ENCODE measurements at regions not wholly inside any gene's neighbourhood (a gene's known extent, or its start where the extent isn't known, plus 50 kb on each side); places are given as distances from the start of the nearest gene placed in this dataset.

DNA sequence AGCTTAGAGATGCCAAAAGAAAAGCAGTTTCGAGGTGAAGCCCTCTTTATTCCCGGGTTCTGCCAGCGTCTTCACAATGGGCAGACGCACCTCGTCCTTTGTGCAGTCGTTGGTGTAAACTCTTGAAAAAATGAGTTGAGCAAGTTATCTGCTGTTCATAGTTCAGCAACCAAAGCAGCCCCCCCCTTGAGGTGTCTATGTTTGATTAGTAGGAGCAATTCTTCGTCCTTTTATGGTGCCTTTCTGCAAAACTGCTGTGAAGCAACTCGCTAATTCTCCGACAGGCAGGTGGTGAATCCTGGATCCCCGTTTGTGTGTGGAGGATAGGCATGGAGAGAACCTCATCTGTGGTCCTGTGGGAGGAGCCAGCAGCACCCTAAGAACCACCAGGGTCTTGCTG, 234.5 kb downstream of the GLRX3 start:
- no peak for DNase-seq (ENCODE audit: low read depth in 2 of 2)

- no peak for DNase-seq (ENCODE audit: low read depth in 2 of 2)
These were observed 235.0 kb downstream of the GLRX3 start for GRCh38 chr10:130371156-130371555.

GRCh38 chr10:130371666-130372065, 235.5 kb downstream of the GLRX3 start:
- no peak for DNase-seq (ENCODE audit: low read depth in 2 of 2)

DNA sequence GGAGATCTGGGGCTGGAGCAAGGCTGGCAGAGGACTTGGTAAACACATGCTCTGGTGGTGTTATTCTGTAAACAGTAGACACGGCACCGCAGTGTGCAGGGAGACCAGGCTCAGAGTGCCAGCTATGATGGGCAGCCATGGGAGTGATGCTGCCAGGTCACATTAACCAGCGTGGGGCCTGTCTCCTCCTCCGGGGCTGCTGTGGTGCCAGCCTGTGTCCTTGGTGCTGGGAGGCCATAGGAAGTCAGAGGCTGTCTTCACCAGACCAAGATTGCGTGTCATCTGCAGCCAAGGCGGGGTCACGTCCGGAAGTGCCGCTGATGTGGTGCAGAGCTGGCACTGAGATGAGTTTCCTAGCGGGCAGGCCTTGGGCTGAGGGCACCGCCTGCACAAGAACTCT, 236.0 kb downstream of the GLRX3 start:
- DNase-seq (ENCODE audit: low read depth in 2 of 2) = no peak

DNA sequence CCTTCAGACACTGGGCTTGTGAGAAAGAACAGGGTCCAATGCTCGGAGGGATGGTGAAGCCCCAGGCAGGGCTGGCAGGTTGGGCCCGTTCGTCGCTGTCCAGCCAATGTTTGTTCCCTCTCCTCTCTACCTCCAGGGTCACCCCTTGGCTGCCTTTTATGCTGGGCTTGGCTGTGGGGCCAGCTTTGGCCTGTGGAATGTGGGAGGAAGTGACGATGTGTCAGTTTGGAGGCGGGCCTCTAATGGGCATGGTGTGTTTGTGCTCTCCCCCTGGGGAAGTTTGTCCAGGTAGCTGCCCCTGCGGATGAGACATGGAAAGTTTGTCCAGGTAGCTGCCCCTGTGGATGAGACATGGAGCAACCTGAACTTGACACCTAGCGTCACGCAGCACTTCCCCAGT, 236.7 kb downstream of the GLRX3 start:
- no peak for DNase-seq (ENCODE audit: low read depth in 2 of 2)

DNA sequence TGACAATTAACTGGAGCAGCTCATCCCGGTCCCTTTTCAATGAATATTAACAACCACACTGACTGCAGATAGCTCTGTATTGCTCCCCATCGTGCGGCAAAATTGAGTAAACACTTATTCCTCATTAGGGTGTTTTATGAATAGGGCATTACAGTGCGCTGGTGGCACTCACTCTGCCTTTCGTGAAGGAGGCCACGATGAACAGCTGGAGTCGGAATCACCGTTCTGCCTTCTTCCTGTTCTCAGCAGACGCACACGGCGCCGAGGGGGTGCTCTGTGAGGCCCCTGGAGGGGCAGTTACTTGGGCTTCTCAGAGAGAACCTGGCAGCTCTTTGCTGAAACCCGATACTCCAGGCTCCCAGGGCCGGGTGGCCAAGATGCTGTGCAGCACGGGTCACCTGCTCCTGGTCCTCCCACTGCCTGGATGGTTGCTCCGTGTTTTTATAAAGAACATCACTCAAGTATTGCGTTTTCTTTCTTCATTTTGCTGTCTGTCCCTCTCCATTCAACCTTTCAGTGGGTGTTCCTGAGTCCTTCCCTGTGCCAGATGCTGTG, 241.9 kb downstream of the GLRX3 start:
- DNase-seq (ENCODE audit: low read depth in 2 of 2) = no peak

- DNase-seq (ENCODE audit: low read depth in 2 of 2) = no peak
These were observed 242.6 kb downstream of the GLRX3 start for GRCh38 chr10:130378556-130379400.

DNA sequence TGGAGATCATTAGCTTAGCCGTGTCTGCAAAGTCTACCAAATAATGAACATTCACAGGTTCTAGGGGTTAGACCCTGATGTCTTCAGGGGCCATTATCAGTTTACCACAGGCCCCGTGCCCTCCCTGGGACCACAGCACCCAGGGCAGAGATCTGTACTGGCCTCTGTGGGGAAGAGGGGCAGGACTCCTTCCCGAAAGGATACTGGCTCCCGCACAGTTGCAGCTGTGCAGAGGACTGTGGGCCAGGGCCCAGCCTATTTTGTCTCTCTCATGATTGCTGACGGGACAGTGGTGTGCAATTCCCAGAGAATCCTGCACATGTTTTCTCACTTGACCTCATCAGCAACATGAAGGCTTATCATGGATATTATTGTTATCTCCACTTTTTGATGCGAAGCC, 243.9 kb downstream of the GLRX3 start:
- no peak for DNase-seq (ENCODE audit: low read depth in 2 of 2)

DNA sequence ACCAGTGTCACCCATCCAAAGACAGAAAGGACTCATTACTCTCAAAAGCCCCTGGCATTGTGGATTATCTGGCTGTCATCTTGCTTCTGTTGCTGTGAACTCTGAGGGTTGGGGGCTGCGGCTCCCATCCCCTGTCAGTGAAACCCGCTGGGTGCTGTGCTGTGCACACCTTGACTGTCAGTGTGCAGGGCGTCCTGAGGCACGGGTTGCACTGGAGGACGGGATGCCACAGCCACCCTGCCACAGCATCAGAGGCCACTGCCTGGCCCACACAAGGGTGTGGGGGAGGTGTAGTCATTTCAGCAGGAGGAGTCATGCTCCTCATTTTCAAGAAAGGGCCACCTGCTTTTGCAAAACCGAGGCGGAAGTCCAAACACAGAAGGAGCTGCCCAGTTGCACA, 245.8 kb downstream of the GLRX3 start:
- DNase-seq (ENCODE audit: low read depth in 2 of 2) = no peak

DNA sequence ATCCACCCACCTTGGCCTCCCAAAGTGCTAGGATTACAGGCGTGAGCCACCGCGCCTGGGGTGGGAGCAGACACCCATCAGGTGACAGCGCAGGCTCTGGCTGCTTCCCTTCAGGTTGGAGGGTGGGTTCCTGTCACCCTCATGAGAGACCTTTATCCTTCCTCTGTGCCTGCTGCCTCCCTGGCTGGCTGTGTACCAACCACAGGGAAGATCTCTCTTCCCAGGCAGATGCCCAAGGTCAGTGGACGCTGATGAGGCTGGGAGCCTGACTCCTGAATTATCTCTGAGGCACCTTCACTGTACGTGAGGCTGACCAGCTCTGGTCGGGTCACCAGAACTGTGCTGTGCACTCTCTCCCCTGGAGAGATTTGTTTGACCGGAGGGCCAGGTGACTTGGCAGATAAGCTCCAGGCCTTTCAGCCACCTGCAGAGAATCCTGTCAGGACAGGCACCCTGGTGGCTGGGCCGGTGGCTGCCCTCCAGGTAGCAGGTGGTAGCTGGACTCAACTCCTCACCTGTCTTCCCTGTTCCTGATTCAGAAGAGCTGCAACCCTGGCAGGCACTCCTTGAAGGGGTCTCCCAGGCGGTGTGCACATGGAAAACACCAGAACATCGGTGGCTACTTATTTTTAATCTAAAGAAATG, 251.9 kb downstream of the GLRX3 start:
- no peak for DNase-seq (ENCODE audit: low read depth in 2 of 2)

- DNase-seq (ENCODE audit: low read depth in 2 of 2) = no peak
These were observed 252.6 kb downstream of the GLRX3 start for GRCh38 chr10:130388746-130389145.

DNA sequence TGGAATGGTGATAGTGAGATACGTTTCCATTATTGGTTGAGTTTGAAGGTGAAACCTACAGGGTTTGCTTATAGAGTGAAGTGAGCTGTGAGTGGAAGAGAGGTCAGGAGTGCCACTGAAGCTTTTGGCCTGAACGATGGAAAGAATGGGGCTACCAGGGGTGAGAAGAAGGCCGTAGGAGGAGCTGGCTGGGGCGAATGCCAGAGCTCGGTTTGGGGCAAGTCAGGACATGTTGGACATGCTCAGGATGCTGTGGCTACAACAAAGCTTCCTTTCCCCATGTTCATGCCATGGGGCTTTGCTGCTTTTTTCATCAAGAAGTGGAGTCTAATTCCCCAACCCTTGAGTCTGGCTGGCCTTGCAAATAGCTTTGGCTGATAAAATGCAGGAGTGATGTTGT, 253.7 kb downstream of the GLRX3 start:
- DNase-seq (ENCODE audit: low read depth in 2 of 2) = no peak

DNA sequence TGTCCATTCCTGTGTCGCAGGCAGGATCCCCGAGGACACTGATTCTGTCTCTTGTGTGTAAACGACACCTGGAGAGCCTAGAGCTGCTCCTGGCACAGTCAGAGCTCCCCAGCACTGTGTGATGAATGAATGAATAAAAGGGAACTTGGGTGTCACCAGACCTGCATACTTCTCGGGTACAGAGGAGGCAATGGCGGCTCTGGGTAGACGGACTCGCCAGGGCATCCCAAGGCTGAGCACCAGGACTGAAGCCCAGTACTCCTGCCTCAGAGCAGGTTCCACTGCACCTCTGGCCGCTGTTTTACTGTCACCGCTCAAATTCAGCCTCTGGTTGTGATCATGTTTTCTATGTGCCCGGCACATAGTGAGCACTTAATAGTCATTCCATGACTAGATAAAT, 255.8 kb downstream of the GLRX3 start:
- no peak for DNase-seq (ENCODE audit: low read depth in 2 of 2)

- DNase-seq (ENCODE audit: low read depth in 2 of 2) = no peak
These were observed 257.2 kb downstream of the GLRX3 start for GRCh38 chr10:130393342-130393741.

DNA sequence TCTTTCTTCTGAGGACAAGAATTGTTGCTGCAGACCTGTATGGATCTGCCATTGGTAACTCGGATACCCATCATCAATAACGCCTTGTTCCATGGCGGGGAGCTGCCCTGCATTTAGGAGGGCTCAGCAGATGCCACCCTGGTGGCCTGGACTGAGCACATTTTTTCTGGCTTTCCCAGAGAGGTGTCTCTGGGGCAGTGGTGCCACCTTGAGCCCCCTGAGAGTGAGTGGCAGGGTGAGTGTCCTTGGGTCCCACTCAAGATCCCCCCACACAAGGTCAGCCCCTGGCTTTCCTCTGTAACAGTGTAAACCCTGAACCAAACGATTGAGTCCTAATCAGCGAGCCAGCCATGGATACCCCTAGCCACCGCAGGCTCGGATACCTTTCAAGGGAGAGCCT, 258.6 kb downstream of the GLRX3 start:
- DNase-seq (ENCODE audit: low read depth in 2 of 2) = no peak

DNA sequence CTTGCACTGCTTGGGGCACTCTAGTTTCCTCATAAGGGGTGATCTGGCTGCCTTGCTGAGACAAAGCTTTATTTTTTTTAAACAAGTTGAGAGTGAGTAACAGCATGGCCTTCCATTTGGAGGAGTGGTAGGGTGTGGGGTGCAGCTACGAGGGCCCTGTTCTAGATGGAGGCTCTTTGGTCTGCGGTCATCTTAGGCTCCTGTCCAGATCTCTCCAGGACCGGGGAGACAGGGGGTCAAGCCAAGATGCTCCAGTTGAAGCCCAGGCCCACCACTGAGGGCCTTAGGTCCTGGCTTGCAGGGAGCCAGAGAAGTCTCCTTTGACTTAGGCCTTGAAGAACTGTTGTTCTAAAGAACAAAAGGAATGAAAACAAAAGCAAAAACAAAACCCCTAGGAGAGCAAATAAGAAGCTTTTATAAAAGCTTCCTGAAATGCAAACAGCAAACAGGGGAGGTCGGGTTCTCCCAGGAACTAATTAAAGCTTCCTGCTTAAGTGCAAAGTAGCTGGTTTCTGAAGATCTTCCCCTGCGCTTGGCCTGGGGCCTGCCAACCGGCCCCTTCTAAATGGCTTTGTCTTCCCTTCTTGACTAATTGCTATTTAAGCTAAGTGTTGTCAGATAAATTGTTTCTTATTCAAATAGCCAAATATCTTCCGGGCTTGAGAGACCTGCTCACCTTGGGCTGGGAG, 259.2 kb downstream of the GLRX3 start:
- no peak for DNase-seq (ENCODE audit: low read depth in 2 of 2)

DNA sequence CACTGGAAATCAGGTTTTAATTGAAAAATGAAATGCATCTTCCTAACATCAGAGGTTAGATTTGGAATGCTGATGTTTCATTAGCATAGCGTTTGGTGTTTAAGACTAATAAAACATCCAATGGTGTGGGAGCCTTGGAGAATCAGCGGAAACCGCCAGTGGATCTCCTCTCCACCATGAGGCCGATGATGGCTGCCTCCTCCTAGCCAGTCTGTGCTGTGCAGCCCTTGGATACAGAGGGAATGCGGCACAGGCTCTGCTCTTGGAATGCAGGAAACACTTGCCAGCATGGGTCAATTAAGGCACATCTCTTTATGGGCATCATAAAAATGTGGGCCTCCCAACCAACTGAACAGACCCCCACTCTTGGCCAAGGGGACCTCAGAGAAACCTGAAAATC, 259.9 kb downstream of the GLRX3 start:
- no peak for DNase-seq (ENCODE audit: low read depth in 2 of 2)

DNA sequence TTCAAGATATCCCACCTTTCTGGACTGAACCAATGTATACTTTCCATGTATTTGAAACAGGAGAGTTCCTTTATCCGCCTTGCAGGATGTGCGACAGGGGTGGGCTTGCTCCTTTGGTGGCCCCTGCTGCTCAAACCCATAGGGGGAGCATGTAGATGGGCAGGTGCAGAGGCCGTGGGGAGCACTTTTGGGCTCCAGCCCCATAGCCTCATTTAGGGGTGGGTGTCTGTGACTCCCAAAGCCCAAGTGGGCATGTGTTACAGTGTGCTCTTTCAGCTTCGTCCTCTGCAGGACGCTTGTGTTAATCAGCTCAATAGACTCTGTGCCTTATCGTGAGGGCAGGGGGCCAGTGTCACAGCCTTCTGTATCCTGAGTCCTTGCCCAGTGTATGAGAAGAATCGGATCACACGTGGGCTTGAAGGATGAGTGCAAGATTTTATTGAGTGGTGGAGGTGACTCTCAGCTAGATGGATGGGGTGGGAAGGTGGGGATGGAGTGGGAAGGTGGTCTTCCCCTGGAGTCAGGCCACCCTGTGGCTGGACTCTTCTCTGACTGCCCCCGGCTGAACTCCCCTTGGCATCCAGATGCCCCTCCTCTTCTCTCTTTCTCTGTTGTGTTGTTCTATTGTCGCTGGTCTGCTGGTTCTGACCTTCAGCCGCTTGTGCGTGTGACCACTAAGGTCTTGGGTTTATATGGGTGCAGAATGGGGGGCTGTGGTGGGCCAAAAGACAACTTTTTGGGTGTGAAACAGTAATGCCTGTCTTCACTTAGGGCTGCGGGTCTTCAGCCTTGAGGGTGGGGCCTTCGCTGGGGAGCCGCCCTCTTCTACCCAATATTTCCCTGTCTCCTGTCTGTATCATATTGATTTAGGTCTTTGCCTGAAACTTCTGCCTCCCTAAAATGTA, 262.2 kb downstream of the GLRX3 start:
- no peak for DNase-seq (ENCODE audit: low read depth in 2 of 2)

GRCh38 chr10:130399425-130399950, 263.3 kb downstream of the GLRX3 start:
- no peak for DNase-seq (ENCODE audit: low read depth in 2 of 2)

DNA sequence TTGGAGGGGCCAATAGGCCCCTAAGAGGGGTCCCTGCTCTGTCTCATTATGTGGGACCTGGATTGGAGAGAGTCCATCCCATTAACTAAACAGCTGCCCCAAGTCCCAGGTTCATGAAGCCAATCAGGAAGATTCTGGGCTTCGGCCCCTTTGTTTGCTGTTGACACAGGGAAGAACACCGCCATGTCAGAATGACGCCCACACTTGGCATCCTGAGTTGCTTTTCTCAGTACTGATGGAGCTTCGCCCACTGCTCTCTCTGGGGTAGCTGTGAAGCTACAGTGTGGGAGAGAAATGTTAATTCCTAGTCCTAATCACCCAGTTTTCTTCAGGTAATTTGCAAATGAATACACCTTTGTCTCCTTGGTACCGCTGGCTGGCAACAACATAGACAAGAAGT, 264.7 kb downstream of the GLRX3 start:
- DNase-seq (ENCODE audit: low read depth in 2 of 2) = no peak

Data from stimulated activated CD4-positive, alpha-beta T cell treated with anti-CD3 and anti-CD28 coated beads, Interleukin-12 subunit alpha, Interleukin-12 subunit beta, amount 100 ng/mL, for 24 hours (primary cell).